ENCODE measurements at regions not wholly inside any gene's neighbourhood (a gene's known extent, or its start where the extent isn't known, plus 50 kb on each side); places are given as distances from the start of the nearest gene placed in this dataset.

DNA sequence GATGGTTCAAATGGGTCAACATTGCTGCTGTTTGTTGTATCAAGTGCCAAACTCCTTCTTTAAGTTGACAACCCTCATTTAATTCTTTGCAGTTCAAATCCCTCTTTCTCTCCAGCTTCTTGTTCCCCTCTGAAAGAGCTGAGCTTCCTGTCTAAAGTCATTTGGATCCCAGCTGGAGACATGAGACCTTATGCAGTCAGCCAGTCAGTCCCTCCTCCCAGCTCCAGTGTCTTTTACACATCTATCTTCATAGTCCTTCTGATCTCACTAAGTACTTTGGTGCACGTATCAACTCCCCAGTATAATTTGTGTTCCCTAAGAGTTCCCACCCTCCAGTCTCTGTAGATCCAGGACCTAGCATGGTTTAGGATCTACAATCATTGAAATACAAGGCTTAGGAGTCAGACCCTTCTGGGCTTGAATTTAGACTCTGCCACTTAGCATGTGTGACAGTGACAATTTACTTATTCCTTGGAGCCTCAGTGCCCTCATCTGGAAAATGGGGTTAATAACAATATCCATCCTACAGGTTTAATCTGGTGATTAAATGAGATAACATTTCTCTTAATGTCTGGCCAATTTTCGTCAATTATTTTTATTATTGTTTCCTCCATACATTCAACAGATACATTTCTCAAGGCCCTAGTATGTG lies 102.8 kb upstream of the SEMA6D start:
- no peak for DNase-seq

DNA sequence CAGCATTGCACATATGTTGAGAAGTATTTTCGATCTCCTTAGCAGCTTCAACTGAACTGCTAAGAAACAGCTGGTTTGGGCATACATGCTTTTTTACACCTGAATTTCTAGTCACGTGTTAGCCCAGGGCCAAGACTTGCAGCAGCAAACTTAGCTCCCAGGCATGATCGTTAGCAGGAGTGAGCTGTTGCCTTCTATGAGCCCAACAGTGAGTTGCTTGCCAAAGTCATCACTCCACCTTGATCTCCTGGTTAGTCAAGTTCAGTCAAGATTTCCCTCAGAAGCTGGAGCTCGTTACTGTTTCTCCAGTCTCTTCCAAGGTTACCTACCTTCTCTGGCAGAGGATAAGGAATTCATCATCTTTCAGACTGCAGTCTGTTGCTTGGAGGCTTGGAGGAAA lies 100.4 kb upstream of the SEMA6D start:
- no peak for DNase-seq

DNA sequence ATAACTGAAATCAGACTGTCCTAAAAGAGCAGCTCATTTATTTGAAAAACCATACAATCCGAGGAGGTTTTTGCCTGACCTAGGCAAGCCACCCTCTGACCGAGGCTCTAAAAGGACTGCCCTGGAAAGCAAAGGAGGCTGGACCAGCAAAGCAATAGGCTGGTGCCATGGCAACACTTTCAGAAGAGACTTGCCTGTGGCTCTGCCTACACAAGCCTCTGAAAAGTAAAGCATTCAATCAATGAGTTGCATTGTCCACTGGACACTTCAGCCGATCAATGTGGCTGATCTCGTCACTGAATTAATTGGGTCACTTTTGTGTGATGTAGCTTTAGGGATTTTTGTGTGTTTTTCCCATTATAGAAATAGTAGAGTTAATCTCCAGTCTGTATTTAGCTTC lies 99.1 kb upstream of the SEMA6D start:
- DNase-seq = no peak

DNA sequence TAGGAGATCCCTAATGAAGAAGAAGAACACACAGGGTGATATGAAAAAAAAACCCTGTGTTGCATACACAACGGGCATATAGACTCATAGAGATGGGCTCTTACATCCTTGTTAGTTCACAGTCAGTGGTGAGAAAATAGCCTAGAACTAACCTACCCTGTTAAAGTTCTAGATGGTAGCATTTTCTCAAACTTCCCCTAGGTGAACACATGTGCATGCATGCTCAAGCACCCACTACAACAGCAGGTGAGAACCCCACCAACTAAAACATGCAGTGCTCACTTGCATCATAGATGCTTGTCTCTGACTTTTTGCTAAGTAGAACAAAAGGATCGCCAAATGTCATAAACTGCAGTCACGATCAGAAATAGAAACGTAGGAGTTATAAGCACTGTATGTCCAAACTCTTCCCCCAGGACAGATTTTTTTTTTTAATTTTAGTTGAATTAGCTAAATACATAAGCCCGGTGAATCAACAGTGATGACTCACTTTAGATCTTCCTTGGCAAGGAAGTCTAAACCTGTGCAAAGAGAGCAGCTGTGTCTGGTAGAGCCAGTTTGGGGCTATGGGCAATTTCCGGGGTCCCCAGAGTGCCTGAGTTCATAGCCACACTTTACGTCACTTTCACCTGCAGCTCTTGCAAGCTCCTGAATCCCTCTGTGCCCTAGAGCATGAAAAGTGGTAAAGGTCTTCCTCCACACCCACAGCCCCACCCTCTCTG lies 96.2 kb upstream of the SEMA6D start:
- no peak for DNase-seq

DNA sequence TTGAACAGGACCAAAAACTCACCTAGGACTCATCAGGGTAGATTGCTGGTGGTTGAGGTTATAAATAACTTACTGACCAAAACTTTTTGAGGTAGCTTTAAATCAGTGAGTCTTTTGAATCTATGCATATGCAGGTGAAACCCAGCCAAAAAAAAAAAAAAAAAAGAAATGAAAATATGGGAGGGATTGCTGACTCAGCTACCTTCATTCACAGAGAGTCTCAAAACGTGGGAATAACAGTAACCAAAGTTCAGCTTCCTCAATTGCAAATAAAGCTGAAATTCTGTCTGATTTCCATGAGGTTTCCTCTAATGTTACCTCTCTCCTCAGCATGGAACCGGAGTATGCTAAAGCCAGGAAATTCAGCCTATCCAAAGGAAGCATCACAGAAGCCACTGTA lies 95.2 kb upstream of the SEMA6D start:
- DNase-seq = no peak

DNA sequence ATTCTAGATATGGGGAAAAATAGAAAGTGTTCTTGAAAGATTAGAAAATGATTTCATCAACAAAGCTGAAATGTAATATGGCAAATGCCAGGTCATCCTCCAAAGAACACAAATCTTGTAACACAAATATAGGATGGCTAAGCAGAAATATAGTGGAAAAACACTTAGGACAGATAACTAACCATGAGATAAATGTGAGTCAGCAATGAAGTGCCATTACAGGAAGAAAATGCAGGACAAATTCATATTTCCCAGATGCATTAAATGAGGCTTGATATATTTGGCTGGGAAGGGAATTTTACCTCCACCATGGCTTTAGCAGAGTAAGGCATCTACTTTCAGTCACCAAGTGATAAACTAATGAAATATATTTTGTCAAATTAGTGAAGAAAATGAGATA lies 92.8 kb upstream of the SEMA6D start:
- DNase-seq = no peak

DNA sequence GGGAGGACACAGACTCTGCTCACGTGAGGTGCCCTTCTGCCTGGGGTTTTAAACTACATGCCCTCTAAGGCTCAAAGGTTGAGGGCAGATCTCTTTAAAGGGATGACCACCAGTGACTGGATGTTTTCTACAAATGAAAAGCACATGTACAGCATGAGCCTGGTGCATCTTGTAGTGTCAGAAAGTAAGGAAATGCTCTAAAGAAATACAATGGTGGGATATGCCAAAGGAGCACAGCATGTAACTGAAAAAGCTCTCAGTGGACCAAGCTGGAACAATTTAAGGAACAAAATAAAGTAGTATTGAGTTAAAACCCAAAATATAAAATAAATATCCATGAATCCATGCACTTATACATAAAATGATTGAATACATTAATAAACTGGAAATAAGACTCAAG lies 78.3 kb upstream of the SEMA6D start:
- DNase-seq = no peak

DNA sequence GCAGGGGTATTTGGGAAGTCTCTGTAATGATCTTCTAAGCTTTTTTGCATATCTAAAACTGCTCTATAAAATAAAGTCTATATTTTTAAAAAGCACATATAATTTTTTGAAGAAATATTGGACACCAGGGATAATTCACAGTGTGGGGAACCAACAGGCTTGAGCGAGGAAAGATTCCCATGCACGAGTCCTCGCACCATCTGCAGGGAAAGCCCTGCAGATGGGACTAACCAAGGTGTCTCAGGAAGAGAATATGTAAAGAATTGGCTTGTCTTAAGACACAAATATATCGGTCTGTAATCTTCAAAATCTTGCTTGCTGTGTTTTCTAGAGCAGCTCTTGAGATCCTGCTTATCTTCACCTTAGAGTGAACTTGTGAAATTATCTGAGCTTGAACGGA lies 77.2 kb upstream of the SEMA6D start:
- no peak for DNase-seq

DNA sequence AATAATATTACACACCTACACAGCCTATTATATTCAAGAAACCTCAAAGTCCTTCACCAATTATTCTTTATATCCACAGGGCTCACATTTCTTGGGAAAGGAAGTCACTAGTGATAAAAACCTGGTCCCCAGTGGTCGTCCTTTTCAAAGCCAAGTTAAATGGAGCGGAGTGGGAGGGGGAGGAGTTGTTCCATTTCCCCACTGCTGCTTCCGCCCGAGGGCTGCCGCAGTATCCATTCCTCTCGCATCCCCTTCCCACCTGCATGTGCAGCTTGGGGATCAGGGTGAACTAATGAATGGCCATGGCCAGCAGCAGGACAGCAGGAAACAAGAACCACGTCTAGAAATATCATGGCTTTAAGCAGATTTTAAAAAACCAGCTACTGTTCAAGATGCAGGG lies 76.4 kb upstream of the SEMA6D start:
- no peak for DNase-seq

DNA sequence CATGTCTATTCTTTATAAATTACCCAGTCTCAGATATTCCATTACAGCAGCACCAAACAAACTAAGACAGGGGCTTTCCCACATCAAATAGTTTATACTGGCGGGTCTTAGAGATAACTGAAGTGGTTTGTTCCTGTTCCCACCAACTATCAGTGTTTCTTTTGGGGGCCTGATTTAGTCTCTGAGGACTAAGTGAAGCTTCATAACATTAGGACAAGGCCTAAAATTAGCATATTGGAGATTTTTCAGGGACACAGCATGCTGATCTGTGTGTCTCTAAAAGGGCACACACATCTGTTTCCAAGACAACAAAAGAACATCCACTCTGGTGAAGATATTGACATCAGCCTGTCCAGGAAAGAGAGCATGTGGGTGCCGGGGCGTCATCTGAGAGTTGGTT lies 72.6 kb upstream of the SEMA6D start:
- DNase-seq = no peak

DNA sequence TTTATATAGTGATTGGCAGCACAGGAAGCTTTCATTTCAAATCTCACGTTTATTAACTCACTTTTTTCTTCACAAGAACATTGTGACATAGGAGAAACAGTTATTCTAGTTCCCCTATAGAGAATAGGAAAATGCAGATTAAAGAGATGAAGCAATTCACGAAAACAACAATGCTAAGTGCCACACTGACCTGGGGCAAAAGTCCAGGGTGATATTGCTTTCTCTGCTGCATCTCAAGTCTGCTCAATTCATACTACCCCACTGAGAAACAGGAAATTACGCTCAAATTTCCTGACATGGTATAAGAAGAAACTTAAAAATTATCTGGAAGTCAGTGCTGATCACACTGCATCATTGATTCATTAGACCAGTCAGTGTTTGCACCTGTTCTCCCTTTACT lies 66.7 kb upstream of the SEMA6D start:
- DNase-seq = no peak

DNA sequence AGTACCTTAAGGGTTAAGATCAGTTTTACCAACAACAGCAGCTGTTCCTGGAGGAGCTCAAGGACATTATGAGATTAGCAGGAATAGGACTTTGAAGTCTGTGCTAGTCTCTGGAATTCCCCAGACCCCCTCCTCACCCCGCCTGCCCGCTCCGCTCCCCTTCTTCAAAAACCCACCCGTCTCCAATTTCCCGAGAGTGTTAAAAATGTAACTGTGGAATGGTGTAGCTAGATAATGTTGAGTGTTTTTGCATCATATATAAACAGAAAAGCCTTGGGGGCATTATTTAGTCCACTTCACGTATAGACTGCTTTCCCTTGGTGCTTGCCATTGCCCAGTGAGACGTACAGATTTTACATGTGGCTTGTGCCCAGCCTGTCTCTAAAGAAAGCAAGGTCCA lies 65.0 kb upstream of the SEMA6D start:
- peak; percentile 59 for DNase-seq

DNA sequence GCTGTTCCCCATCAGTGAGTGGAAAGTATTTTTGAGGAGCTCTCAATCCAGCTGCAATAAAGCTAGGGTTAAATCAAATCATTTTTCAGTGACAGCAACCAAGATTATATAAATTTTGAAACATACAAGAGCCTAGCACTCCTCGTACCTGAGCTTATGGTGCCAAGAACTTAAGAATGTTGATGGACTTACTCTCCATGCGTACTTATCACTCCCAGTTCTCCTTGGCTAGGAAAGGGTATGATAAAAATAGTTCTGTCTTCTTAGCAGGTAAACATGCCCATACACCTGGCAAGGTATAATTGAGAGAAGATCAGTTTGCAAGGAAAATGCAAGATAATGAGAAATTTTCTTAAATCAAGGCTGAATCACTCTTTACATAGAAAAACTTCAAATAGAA lies 64.5 kb upstream of the SEMA6D start:
- DNase-seq = no peak

DNA sequence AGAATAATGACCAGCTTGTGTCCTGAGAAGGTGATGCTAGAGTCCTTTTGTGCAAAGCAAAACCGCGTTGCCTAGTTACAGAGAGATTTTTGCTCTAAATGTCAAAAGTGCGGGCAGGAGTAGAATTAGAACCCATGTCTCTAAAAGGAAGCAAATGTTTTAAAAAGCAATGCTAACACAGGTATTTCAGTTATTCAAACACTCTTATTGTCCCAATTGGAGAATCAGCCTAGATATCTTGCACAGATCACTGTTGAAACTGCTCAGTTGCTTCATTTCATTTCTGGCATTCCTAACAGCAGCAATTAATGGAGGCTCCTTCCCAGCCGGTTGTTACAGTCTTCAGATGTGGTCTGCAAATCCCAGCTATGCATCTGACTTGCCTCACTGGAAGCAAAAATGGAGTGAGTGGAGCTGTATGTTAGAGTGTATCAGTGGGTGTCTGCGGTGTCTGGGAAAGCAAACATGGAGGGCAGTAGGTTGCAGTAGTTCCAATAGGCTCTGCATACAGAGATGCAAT lies 55.6 kb upstream of the SEMA6D start:
- no peak for DNase-seq

DNA sequence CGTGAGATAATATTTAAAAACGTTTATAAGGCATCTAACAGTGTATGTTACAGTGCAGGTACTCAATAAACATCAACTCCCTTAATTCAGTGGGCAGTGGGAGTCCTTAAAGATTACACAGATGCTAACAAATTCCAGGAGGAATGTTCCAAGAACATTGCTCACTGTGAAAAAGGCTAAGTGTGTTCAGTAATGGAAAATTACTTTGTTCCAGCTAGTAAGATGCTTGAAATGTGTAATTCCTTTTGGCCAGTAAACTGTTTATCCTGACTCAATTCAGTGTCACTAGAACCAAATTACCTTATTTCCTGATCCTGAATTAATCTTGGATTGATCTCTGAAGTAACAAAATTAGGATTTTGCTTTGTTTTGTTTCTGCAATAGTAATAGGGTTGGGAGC lies 54.2 kb upstream of the SEMA6D start:
- no peak for DNase-seq
